Right lobe of liver (tissue), 6 donors: ENCODE measurements at regions not wholly inside any gene's neighbourhood (a gene's known extent, or its start where the extent isn't known, plus 50 kb on each side); places are given as distances from the start of the nearest gene placed in this dataset.

Source experiments
- ATAC-seq, 4 donors: fragments of 200-7000 bp; cut with Tn5 transposase; one replicate each; pipeline ENCODE4 v1.9.1; 2020; ENCODE audit warnings: mild to moderate bottlenecking in 4 of 4, moderate library complexity in 4 of 4
- DNase-seq, 3 donors: peaks; one replicate each; pipeline ENCODE4 v3.0.0-alpha.2; 2020
- H3K27ac ChIP-seq, 3 donors: fragments of 200-600 bp; one replicate each; pipeline ENCODE4 v1.8.0; 2022
- H3K27me3 ChIP-seq, 2 donors: fragments of 200-600 bp; one replicate each; pipeline ENCODE4 v1.8.0; 2022
- H3K36me3 ChIP-seq, 4 donors: fragments of 200-600 bp; sonication (generic) in 1 of 4; one replicate each; pipeline versions ENCODE4 v1.5.1 to v1.8.0; 2017 to 2022; ENCODE audit warnings: control low read depth in 1 of 4
- H3K4me1 ChIP-seq, 4 donors: fragments of 200-600 bp; sonication (generic) in 1 of 4; one replicate each; pipeline versions ENCODE4 v1.5.1 to v1.8.0; 2017 to 2022; ENCODE audit warnings: control low read depth in 1 of 4
- H3K4me3 ChIP-seq, 3 donors: fragments of 200-600 bp; one replicate each; pipeline ENCODE4 v1.8.0; 2022
- H3K9me3 ChIP-seq, 4 donors: fragments of 200-600 bp; sonication (generic) in 1 of 4; one replicate each; pipeline versions ENCODE4 v1.5.1 to v1.8.0; 2017 to 2022; ENCODE audit warnings: control low read depth in 1 of 4
- CTCF ChIP-seq, 4 donors: fragments of 200-600 bp in 3 of 4; fragments of 450-650 bp in 1 of 4; IDR thresholded peaks; one replicate each; pipeline versions ENCODE4 v1.5.1 to v1.8.0; 2016 to 2022; ENCODE audit warnings: antibody characterized with exemption in 4 of 4, mild to moderate bottlenecking in 2 of 4
- POLR2A ChIP-seq: fragments of 450-650 bp; IDR thresholded peaks from one replicate; pipeline ENCODE4 v1.6.1; 2017; ENCODE audit warnings: antibody characterized with exemption, mild to moderate bottlenecking
- WGBS: methylation state at CpG from one replicate; pipeline ENCODE4 v1.1.6; 2018; ENCODE audit warnings: low coverage, low lambda C conversion rate; ENCODE audit not compliant: insufficient coverage; ENCODE audit errors: missing lambda C conversion rate; 5-methylcytosine and 5-hydroxymethylcytosine counted together
- intact Hi-C, 2 donors: fragments of 100-400 bp; cut with DNase I; formaldehyde crosslinking; loops; one replicate each; pipeline versions ENCODE4 v1.11.2 to v1.14.1; 2022
- donor health status: DM: no; HTN: yes; CAD: no.
- donor health status: DM: no; HTN: no; CAD: no.
- donor health status: DM: no; HTN: no; CAD: no.
- donor health status: DM: no; HTN: yes; CAD: no.
- donor health status: DM: no; HTN: yes; CAD: no.

GRCh38 chr2:160940271-160940670, 220.0 kb upstream of the TANK start:
- no peaks in the 10 kb centered on the region for H3K36me3 ChIP-seq
- no peaks in the 10 kb centered on the region for H3K27me3 ChIP-seq
- H3K27ac ChIP-seq: no peak overlapping the region
- 78% methylated on average over 1 of the region's 1 CpG for WGBS
- TF ChIP-seq POLR2A (no peak), CTCF (IDR thresholded peaks at IDR 0.05) (no peak)
- H3K9me3 ChIP-seq: no peaks in the 10 kb centered on the region
- ATAC-seq (no peak), DNase-seq (no peak)
- intact Hi-C loops: no loop called here
- no peaks in the 10 kb centered on the region for H3K4me1 ChIP-seq
- no peak overlapping the region for H3K4me3 ChIP-seq

- H3K4me1 ChIP-seq: no peaks in the 10 kb centered on the region
- no peaks in the 10 kb centered on the region for H3K36me3 ChIP-seq
- DNase-seq (no peak), ATAC-seq (peak in 2 of 4 donors; percentile 41 to 68)
- WGBS: 36% methylated on average over 2 of the region's 2 CpGs
- intact Hi-C loops: no loop called here
- no peaks in the 10 kb centered on the region for H3K27me3 ChIP-seq
- H3K27ac ChIP-seq: no peak overlapping the region
- H3K9me3 ChIP-seq: no peaks in the 10 kb centered on the region
- TF ChIP-seq CTCF (IDR thresholded peaks at IDR 0.05) (no peak), POLR2A (no peak)
- no peak overlapping the region for H3K4me3 ChIP-seq
These were observed 219.5 kb upstream of the TANK start for GRCh38 chr2:160940699-160941098.

- H3K27me3 ChIP-seq: no peaks in the 10 kb centered on the region
- WGBS: 47% methylated on average over 1 of the region's 1 CpG
- no peaks in the 10 kb centered on the region for H3K36me3 ChIP-seq
- no peaks in the 10 kb centered on the region for H3K9me3 ChIP-seq
- H3K4me3 ChIP-seq: no peak overlapping the region
- intact Hi-C loops: no loop called here
- no peak for DNase-seq
- no peak overlapping the region for H3K27ac ChIP-seq
- no peaks in the 10 kb centered on the region for H3K4me1 ChIP-seq
- ATAC-seq: no peak
- TF ChIP-seq CTCF (IDR thresholded peaks at IDR 0.05): no peak
- TF ChIP-seq POLR2A: no peak
These were observed 218.9 kb upstream of the TANK start for GRCh38 chr2:160941290-160941846.

- Histone ChIP-seq H3K27me3 (no peaks in the 10 kb centered on the region), H3K9me3 (no peaks in the 10 kb centered on the region), H3K36me3 (no peaks in the 10 kb centered on the region), H3K27ac (no peak overlapping the region), H3K4me1 (no peaks in the 10 kb centered on the region), H3K4me3 (no peak overlapping the region)
- intact Hi-C loops: no loop called here
- 66% methylated on average over 8 of the region's 10 CpGs for WGBS
- no peak for DNase-seq
- ATAC-seq: no peak
- TF ChIP-seq POLR2A (no peak), CTCF (IDR thresholded peaks at IDR 0.05) (no peak)
These were observed 217.6 kb upstream of the TANK start for GRCh38 chr2:160942476-160943142.
